RWPE2 (cell line): ENCODE measurements at regions not wholly inside any gene's neighbourhood (a gene's known extent, or its start where the extent isn't known, plus 50 kb on each side); places are given as distances from the start of the nearest gene placed in this dataset.
A peak's percentile ranks its signal among the peaks of the same experiment; 100 is the strongest.
"Not testable (repeated sequence)": the region's sequence is repeated elsewhere in the genome, so short reads cannot be mapped to it uniquely, and the experiment has no call there.

ENCODE experiments used
- ATAC-seq: fragments of 200-7000 bp; cut with Tn5 transposase; 3 replicates; pipeline ENCODE4 v1.9.1; 2021; ENCODE audit warnings: low read depth
- DNase-seq: peaks from one replicate; pipeline ENCODE4 v3.0.0-alpha.2; 2020; ENCODE audit warnings: low spot score
- H3K27ac ChIP-seq: fragments of 450-650 bp; 2 replicates; pipeline ENCODE4 v1.5.1; 2017; ENCODE audit warnings: mild to moderate bottlenecking; ENCODE audit not compliant: poor library complexity, severe bottlenecking
- H3K27me3 ChIP-seq: fragments of 250-450 bp; sonication (Bioruptor Pico); 2 replicates; pipeline ENCODE4 v1.5.1; 2021; ENCODE audit warnings: mild to moderate bottlenecking, moderate library complexity; ENCODE audit not compliant: insufficient read depth, poor library complexity, severe bottlenecking
- H3K36me3 ChIP-seq: fragments of 250-450 bp; sonication (Bioruptor Pico); 2 replicates; pipeline ENCODE4 v1.5.1; 2020; ENCODE audit warnings: low read depth, mild to moderate bottlenecking, moderate library complexity
- H3K4me1 ChIP-seq: fragments of 250-450 bp; sonication (Bioruptor Pico); 2 replicates; pipeline ENCODE4 v1.5.1; 2021; ENCODE audit warnings: mild to moderate bottlenecking, moderate library complexity; ENCODE audit not compliant: insufficient read depth, poor library complexity, severe bottlenecking
- H3K4me3 ChIP-seq: fragments of 250-450 bp; sonication (Bioruptor Pico); 2 replicates; pipeline ENCODE4 v1.5.1; 2021; ENCODE audit warnings: mild to moderate bottlenecking, moderate library complexity; ENCODE audit not compliant: severe bottlenecking
- H3K9me3 ChIP-seq: fragments of 250-450 bp; sonication (Bioruptor Pico); 2 replicates; pipeline ENCODE4 v1.5.1; 2021; ENCODE audit warnings: mild to moderate bottlenecking, moderate library complexity; ENCODE audit not compliant: severe bottlenecking
- CTCF ChIP-seq: fragments of 450-650 bp; IDR thresholded peaks from one replicate; pipeline ENCODE4 v1.5.1; 2017; ENCODE audit warnings: mild to moderate bottlenecking, moderate library complexity; ENCODE audit not compliant: poor library complexity, severe bottlenecking

GRCh38 chr18:59038295-59039039, 101.2 kb upstream of the SEC11C start:
- Histone ChIP-seq H3K9me3 (no peaks in the 10 kb centered on the region), H3K4me1 (no peaks in the 10 kb centered on the region), H3K36me3 (no peaks in the 10 kb centered on the region), H3K4me3 (no peak overlapping the region), H3K27me3 (no peaks in the 10 kb centered on the region), H3K27ac (no peak overlapping the region)
- ATAC-seq (no peak), DNase-seq (no peak)
- no peak for TF ChIP-seq CTCF

- H3K4me3 ChIP-seq, H3K36me3 ChIP-seq, H3K9me3 ChIP-seq, DNase-seq, H3K27ac ChIP-seq, ATAC-seq, H3K4me1 ChIP-seq, H3K27me3 ChIP-seq: not testable (repeated sequence)
Observed at GRCh38 chr18:59039040-59039320, 100.7 kb upstream of the SEC11C start.

- no peak for ATAC-seq
- Histone ChIP-seq H3K4me3 (no peak overlapping the region), H3K27ac (no peak overlapping the region), H3K36me3 (no peaks in the 10 kb centered on the region), H3K4me1 (no peaks in the 10 kb centered on the region), H3K27me3 (no peaks in the 10 kb centered on the region), H3K9me3 (no peaks in the 10 kb centered on the region)
- no peak for TF ChIP-seq CTCF
- no peak for DNase-seq
Observed at GRCh38 chr18:59039449-59039848, 100.2 kb upstream of the SEC11C start.

GRCh38 chr18:59040770-59041148, 98.9 kb upstream of the SEC11C start:
- Histone ChIP-seq H3K9me3 (no peaks in the 10 kb centered on the region), H3K27ac (no peak overlapping the region), H3K36me3 (no peaks in the 10 kb centered on the region), H3K4me3 (no peak overlapping the region), H3K27me3 (no peaks in the 10 kb centered on the region), H3K4me1 (no peaks in the 10 kb centered on the region)
- ATAC-seq (peak; percentile 45; the same call in 1 of the 3 replicates), DNase-seq (no peak)
- TF ChIP-seq CTCF: no peak

- Histone ChIP-seq H3K9me3 (no peaks in the 10 kb centered on the region), H3K27me3 (no peaks in the 10 kb centered on the region), H3K27ac (no peak overlapping the region), H3K36me3 (no peaks in the 10 kb centered on the region), H3K4me3 (no peak overlapping the region), H3K4me1 (no peaks in the 10 kb centered on the region)
- ATAC-seq (no peak), DNase-seq (no peak)
- no peak for TF ChIP-seq CTCF
Observed at GRCh38 chr18:59041296-59041695, 98.4 kb upstream of the SEC11C start.
